Osteoblast (primary cell): ENCODE measurements at regions not wholly inside any gene's neighbourhood (a gene's known extent, or its start where the extent isn't known, plus 50 kb on each side); places are given as distances from the start of the nearest gene placed in this dataset.

ENCODE experiments used
- DNase-seq: peaks from one replicate; pipeline ENCODE4 v3.0.0; 2011; ENCODE audit warnings: low spot score, mixed read lengths; ENCODE audit not compliant: insufficient read length; ENCODE audit errors: missing footprints
- H2AFZ ChIP-seq: 2 replicates; pipeline ENCODE4 v1.6.0; 2011; ENCODE audit warnings: mild to moderate bottlenecking, low read length
- H3K27ac ChIP-seq: 2 replicates; pipeline ENCODE4 v1.5.1; 2011; ENCODE audit warnings: mild to moderate bottlenecking, low read depth, low read length, moderate library complexity
- H3K27me3 ChIP-seq: 2 replicates; pipeline ENCODE4 v1.6.0; 2012; ENCODE audit warnings: mild to moderate bottlenecking, control low read depth, inconsistent platforms, low read length, moderate library complexity; ENCODE audit not compliant: insufficient read depth
- H3K36me3 ChIP-seq: 2 replicates; pipeline ENCODE4 v1.5.1; 2011; ENCODE audit warnings: mild to moderate bottlenecking, low read length, control low read depth, moderate library complexity; ENCODE audit not compliant: insufficient read depth
- H3K4me1 ChIP-seq: 2 replicates; pipeline ENCODE4 v1.5.1; 2011; ENCODE audit warnings: mild to moderate bottlenecking, low read length, control low read depth, moderate library complexity; ENCODE audit not compliant: insufficient read depth
- H3K4me2 ChIP-seq: 2 replicates; pipeline ENCODE4 v1.6.0; 2011; ENCODE audit warnings: mild to moderate bottlenecking, low read length; ENCODE audit not compliant: insufficient read depth
- H3K4me3 ChIP-seq: fragments of 200-600 bp; sonication (generic); 3 replicates; pipeline ENCODE4 v1.5.1; 2012; ENCODE audit warnings: mild to moderate bottlenecking, low read length, inconsistent platforms; ENCODE audit not compliant: insufficient read depth
- H3K79me2 ChIP-seq: 2 replicates; pipeline ENCODE4 v1.6.0; 2012; ENCODE audit warnings: mild to moderate bottlenecking, low read length, control low read depth, inconsistent platforms; ENCODE audit not compliant: insufficient read depth
- H3K9me3 ChIP-seq: 2 replicates; pipeline ENCODE4 v1.5.1; 2011; ENCODE audit warnings: low read depth, low read length, control low read depth
- H4K20me1 ChIP-seq: 2 replicates; pipeline ENCODE4 v1.6.0; 2012; ENCODE audit warnings: mild to moderate bottlenecking, low read length, control low read depth; ENCODE audit not compliant: insufficient read depth
- TF ChIP-seq, protein P1 (sequence below): IDR thresholded peaks from 2 replicates; pipeline ENCODE4 v1.5.1; 2011; ENCODE audit warnings: mild to moderate bottlenecking, low read depth, low read length, moderate library complexity; ENCODE audit errors: extremely low read depth

DNA sequence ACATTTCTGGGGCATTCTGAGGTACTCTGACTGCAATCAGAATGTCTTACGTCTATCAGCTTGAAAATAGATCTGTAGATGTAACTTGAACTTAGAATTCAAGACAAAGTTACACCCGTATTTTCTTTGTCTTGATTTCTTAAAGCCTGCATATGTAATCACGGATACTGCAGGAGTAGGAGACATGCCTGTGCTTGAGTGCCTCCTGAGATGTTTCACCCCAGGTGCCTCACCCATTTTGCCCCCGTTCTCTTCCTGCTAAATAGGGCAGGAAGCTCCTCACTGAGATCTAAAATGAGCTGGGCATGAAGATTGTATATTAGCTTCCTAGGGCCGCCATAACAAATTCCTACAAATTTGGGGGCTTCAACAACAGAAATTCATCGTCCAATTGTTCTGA is 131.9 kb downstream of the RDH14 start:
- Histone ChIP-seq H3K4me2 (no peak overlapping the region), H3K9me3 (no peaks in the 10 kb centered on the region), H3K4me3 (no peak overlapping the region), H3K27ac (no peak overlapping the region), H4K20me1 (no peaks in the 10 kb centered on the region), H3K79me2 (no peaks in the 10 kb centered on the region), H2AFZ (no peak overlapping the region), H3K4me1 (peaks cover 6% of the 10 kb centered on the region), H3K36me3 (no peaks in the 10 kb centered on the region), H3K27me3 (no peaks in the 10 kb centered on the region)
- TF ChIP-seq, protein P1, sequence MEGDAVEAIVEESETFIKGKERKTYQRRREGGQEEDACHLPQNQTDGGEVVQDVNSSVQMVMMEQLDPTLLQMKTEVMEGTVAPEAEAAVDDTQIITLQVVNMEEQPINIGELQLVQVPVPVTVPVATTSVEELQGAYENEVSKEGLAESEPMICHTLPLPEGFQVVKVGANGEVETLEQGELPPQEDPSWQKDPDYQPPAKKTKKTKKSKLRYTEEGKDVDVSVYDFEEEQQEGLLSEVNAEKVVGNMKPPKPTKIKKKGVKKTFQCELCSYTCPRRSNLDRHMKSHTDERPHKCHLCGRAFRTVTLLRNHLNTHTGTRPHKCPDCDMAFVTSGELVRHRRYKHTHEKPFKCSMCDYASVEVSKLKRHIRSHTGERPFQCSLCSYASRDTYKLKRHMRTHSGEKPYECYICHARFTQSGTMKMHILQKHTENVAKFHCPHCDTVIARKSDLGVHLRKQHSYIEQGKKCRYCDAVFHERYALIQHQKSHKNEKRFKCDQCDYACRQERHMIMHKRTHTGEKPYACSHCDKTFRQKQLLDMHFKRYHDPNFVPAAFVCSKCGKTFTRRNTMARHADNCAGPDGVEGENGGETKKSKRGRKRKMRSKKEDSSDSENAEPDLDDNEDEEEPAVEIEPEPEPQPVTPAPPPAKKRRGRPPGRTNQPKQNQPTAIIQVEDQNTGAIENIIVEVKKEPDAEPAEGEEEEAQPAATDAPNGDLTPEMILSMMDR = no peak
- no peak for DNase-seq

DNA sequence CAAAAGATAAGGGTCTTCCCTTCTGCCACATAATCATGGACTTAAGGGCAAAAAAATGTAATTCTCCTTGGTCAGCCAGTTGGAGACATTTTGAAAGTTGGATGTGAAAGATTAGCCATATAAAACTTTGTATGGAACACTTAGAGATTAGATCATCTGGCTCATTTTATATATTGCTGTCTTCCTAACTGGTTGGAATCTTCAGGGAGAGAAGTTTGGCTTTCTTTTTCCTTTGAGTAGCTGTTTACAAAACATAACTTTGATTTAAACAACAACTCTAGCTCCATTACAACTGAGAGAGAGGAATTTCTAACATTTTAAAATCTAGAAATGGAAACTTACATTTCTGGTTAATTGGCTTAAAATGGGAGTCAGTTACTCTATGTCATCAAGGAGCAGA is 132.7 kb downstream of the RDH14 start:
- no peak for DNase-seq
- no peaks in the 10 kb centered on the region for H3K9me3 ChIP-seq
- no peak overlapping the region for H3K4me3 ChIP-seq
- no peak overlapping the region for H2AFZ ChIP-seq
- no peaks in the 10 kb centered on the region for H3K36me3 ChIP-seq
- H4K20me1 ChIP-seq = no peaks in the 10 kb centered on the region
- H3K27me3 ChIP-seq = no peaks in the 10 kb centered on the region
- H3K4me1 ChIP-seq = peaks cover 6% of the 10 kb centered on the region
- H3K4me2 ChIP-seq = no peak overlapping the region
- no peaks in the 10 kb centered on the region for H3K79me2 ChIP-seq
- TF ChIP-seq, protein P1 = no peak
- H3K27ac ChIP-seq = no peak overlapping the region

DNA sequence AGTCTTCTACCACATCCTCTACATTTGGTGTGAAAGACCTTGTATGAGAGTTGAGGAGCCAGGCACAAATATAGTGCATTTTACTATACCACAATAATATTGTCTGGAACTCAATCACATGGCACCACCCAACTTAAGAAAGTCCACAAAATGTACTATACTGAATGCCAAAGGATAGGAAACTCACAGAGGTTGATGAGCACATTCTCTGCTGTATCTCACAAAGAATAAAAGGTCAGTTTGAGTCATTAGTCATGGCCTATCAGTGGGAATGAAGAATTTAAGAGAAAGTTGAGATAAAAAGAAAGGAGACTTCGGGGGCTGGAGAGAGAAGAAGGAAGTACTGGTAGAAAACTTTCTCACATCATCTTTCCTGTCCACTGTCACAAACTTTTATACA is 134.3 kb downstream of the RDH14 start:
- Histone ChIP-seq H3K36me3 (no peaks in the 10 kb centered on the region), H3K4me2 (no peak overlapping the region), H3K4me3 (no peak overlapping the region), H3K27ac (no peak overlapping the region), H3K27me3 (no peaks in the 10 kb centered on the region), H3K4me1 (peaks cover 6% of the 10 kb centered on the region), H3K79me2 (no peaks in the 10 kb centered on the region), H3K9me3 (no peaks in the 10 kb centered on the region), H2AFZ (no peak overlapping the region), H4K20me1 (no peaks in the 10 kb centered on the region)
- no peak for DNase-seq
- TF ChIP-seq, protein P1 = no peak

DNA sequence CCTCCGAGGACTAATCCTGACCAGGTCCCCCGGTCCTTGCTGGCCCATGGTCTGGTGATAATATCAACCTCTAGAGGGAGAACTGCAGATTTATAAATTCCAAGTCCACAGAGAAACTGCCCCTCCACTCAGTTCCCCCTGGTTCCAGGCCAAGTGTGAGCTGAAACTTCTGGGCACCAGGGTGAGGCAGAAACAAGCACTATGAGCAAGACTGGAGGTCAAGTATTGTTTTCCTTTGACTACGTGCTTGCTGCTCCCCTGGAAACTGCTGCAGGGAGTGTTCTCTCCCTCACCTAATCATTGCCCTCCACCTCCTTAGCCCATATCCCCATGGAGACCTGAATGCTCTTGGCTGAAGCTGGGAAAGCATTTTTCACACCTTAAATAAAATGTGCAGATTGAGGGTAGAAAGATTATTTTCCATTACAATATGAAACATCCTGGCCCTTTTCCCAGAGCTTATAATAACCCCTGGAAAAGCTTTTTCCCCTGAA is 135.2 kb downstream of the RDH14 start:
- Histone ChIP-seq H3K4me3 (no peak overlapping the region), H3K36me3 (no peaks in the 10 kb centered on the region), H3K4me2 (no peak overlapping the region), H3K27ac (no peak overlapping the region), H4K20me1 (no peaks in the 10 kb centered on the region), H3K4me1 (peaks cover 6% of the 10 kb centered on the region), H3K79me2 (no peaks in the 10 kb centered on the region), H2AFZ (no peak overlapping the region), H3K27me3 (no peaks in the 10 kb centered on the region), H3K9me3 (no peaks in the 10 kb centered on the region)
- no peak for DNase-seq
- TF ChIP-seq, protein P1 = peak; percentile 23
